HPDE6-E6E7 (cell line): ENCODE measurements at regions not wholly inside any gene's neighbourhood (a gene's known extent, or its start where the extent isn't known, plus 50 kb on each side); places are given as distances from the start of the nearest gene placed in this dataset.
A peak's percentile ranks its signal among the peaks of the same experiment; 100 is the strongest.

Experiments used
- DNase-seq: peaks from one replicate; pipeline ENCODE4 v3.0.0; 2011; ENCODE audit warnings: missing footprints; ENCODE audit errors: extremely low spot score

DNA sequence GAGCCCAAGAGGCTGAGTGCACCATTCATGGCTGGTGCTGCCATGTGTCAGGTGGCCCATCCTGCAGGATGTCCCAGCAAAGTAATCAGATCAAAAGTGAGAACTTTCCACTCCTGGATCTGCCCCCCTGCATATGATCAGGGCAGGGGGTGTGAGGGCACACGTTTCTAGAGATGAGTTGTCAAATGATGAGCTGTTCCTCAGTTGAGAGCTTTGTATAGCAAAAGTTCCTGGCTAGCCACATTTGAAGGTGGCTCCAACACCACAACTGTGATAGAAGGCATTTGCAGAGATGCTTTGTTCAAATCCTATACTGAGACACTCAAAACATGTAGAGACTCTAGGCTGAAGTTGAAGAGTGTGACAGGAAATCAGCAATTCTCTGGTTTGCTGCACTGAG lies 501.8 kb downstream of the BCOR start:
- no peak for DNase-seq

DNA sequence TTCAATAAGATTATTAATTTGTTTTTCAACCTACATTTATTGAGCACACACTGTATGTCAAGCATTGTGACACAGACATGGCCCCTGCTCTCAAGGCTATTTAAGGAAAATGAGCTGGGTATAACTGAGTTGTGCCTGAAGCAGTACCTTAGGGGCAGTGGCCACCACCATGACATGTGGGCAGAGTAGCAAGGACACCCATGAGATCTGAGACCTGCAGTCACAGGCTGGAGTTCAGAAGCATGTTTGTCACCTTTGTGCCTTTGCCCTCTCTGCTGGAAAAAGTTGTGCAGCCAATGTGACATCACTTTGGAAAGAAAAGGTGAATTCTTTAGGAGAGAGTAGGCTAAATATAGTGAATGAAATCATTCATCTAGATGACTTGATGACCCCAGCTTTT lies 501.3 kb downstream of the BCOR start:
- DNase-seq = no peak

DNA sequence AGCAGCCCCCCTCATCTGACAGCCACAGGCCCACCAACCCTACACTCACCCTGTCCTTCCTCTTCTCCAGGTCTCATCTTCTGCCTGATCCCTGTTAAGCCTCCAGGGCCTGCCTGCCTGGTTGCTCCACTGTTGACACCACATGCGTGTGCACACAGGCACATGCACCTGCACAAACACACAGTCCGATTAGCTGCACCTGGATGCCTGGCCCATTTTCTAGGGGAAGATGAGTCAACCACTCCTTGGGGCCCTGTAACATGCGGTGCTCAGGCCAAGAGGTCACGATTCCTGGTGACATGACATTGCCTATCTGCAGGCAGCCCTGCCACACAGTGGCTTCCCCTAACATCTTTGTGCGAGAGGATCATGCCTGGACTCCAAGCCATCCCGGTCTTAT lies 498.4 kb downstream of the BCOR start:
- no peak for DNase-seq

DNA sequence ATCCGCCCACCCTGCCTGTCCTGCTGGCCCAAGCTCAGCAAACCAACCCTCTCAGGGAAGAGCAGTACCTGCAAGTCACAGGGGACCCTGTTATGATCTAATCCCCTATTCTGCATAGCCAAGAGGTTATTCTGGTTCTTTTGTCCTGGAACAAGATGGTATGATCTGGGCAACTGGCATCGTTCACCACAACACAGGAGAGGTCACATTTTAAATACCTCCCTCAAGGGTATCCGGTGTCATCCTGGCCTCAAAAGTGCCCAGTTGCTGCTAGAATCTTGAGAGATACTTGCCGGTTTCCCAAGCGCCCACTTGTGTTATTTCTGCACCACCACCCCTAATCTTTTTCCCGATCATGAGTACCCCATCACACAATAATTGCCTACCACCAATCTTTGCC lies 497.5 kb downstream of the BCOR start:
- DNase-seq = no peak

DNA sequence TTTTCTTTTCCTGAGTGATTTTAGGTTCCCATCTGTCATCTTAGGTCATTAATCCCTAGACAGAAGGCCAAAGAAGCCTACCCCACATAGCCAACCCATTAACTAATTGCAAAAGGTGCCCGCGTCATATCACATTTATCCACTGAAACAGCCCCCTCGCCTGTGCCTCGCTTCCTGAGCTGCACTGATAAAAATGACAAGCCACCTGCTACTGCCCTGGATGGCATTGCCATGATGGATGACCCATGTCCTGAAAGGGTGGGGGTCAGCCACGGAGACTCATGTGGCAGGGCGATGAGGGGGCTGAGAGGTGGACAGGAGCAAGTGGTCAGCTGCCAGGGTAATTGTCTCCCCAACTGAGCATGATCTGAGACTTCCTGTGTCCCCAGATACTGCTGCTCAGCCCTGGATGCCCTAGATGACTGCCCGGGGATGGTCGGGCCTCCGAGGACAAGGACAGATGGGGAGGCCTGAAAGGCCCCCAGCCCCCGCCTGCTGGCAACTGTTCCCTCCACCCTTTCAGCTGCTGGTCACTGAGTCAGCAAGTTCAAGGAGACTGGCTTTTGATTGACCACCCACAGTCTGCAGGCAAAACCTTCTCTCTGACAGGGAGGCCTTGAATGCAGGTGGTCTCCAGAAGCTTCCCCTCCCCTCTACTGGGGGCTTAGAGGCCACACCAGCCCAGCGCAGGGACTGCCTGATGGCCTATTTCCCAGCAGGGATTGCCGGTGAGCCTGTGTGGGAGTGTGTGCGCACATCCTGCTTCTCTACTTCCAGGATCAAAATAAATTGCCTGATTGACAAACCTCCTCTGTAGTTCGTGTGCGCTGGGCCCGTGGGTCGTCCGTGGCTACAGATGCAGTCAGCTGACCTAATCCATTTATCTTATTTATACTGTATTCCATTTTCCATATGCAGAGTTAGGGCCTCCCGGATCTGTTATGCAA lies 496.3 kb downstream of the BCOR start:
- no peak for DNase-seq

DNA sequence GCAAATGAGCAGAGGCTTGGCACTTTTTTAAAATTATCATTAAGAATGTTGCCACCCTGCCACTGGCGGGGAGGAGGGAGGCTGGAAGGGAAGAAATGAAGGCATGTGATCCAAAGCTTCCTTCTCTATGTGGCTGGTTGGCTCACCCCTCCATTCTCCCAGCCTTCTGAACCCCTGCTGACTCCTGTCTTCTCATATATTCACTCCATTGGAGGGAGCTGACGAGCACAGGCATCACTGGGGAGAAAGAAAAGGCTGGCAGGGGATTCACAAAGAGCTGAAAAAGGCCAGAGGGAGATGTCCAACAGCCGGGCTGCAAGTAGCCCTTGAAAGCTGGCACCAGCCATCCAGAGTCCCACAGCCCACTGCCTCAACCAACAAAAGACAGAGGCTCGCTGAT lies 495.6 kb downstream of the BCOR start:
- DNase-seq = no peak

DNA sequence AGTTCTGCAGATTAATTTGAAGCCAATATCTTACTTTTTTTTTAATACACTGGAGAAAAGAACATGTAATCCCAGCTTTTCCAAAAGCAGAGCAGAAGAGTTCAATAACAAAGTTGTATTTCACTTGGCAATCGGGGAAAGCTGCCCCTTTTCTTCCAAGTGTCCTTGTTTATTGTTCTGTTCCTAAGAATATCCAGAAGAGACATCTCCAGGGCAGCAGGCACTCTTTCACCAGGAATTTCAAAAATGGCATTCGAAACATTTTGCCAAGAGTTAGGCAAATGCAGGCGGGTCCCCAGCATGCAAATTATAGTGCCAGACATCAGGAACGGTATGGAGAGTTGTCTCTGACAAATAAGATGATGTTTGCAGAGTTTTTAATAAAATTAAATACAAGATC lies 494.5 kb downstream of the BCOR start:
- no peak for DNase-seq

DNA sequence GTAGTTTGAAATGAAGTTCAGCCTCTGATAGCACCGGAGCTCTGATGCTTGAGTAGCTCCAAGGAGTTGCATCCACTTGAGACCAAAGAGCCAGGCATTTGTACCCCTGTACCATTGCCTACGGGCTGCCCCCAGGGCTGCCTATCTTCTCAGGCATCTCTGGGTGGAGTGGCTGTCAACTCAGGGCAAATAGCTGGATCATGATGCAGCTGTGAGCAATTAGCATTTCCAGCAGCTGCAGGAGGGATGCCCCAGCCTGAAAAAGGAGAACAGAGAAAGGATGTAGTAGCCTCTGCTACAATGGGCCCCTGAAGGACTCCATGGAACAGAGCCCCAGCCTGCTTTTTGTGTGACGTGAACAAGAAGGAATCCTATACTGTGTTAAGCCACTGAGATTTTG lies 492.6 kb downstream of the BCOR start:
- no peak for DNase-seq

DNA sequence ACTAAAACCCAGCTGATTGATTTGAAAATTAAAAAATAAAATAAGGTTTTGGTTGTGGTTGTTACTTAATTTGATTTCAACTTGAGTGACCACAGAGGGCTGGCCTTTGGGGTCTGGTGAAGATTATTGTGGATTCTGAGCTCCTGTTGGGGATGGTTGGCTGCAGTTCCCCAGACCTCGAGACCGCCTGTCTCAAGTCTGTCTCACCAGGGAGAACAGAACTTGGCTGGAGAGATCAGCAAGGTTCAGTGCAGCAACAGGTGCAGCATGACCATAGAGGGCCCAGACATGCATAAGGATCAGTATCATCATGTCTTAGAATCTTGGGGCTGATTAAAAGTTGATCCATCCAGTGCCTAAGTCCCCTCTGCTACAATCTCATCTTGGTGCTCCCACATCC lies 491.9 kb downstream of the BCOR start:
- no peak for DNase-seq

DNA sequence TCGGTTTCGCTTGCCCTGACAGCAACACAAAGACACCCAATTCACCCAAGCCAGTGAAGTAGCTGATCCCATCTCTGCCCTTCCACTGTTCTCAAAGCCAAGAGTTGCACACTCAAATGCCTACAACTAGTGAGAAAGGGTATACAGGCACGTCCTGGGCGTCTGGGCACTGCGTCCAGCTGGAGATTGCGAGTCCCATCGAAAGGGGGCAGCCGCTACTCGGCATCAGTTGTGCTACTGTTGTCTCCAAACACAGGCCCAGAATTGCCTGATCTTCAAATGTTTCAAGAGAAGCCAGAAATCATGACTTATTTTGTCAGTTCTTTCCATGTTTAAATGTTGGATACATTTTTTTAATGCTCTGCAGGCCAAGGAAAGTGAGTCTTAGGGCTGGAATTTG lies 487.8 kb downstream of the BCOR start:
- DNase-seq = no peak

DNA sequence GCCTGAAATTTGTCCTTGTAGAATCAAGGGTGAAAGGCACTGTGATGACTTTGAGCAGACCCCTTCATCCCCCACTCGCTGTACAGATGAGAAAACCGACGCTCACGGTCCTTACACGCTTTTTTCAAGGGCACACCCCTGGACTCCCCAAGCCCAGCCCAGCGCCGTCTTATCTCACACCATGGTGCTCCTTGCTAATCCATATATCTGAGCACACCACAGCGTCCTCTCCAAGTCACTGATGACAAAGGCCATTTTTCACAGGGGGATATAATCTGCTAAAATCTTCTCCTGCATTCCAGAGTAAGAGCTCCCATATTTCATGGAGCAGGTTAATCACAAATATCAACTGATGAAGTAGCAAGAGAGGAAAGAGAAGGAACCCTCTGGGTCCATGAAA lies 486.3 kb downstream of the BCOR start:
- DNase-seq = no peak

DNA sequence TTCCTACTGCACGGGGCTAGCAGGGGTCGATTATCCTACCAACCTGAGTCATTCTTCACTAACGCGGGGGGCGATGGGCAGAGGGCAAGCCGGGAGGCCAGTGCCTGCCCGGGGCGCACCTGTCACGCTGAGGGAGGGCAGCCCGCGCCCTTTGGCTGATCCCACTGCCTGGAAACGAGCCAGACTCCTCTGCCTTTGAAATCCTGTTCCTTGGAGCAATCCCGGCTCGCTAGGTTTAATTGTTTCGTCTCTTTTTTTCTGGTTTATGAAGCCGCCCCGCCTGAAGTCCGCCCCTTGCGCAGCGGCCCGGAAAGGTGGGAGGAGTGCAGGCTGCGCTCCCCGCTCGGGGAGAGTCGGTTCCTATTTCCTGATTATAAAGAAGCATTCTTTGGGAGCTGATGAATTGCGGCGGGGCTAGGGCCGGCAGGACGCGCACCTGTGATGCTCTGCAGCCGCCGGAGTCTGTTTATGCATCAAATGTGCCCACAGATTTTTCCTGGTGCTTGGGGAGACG lies 484.2 kb downstream of the BCOR start:
- DNase-seq = no peak

DNA sequence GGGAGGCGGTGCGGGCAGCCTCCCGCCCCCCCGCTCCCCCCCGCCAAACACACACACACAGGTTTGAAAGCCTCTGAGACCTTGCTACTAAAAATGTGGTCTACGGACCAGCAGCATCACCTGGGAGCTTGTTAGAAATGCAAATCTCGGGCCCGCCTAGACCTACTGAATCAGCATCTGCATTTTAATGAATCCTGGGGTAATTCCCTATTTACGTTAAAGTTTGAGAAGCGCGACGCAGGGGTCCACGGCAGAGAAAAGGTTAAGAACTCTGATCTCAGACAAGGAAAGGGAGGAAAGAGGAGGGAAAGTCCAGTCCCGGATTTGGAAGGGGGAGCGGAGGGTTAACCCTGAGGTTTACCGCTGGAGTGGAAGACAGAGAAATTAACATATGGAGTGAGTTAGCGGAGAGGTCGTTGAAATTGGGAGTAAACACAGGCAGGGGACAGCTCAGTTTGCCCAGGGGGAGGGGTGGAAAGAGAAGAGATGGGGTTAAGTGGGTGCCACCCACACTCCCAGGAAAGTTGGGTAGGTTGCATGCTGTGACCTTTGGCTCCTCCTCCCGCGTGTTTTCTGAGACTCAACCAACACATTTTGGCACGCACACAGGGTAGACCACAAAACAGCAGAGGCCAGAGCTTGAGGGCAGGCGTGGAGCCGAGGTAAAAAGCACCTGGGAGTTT lies 483.6 kb downstream of the BCOR start:
- DNase-seq = no peak

DNA sequence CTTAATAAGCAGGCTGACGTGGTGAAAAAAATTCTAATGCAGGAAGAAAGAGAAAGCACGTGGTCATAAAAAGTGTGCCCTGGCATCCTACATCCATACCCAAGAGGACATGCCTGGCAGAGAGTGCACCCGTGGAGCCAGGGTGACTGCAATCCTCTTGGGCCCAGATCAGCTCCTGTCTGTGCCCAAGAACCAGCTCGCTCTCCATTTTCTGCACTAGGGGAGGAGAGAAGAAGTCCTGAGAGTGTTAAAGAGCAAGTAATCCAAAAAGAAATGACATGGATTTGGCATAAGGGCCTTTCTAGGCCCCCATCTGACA lies 483.1 kb downstream of the BCOR start:
- no peak for DNase-seq

DNA sequence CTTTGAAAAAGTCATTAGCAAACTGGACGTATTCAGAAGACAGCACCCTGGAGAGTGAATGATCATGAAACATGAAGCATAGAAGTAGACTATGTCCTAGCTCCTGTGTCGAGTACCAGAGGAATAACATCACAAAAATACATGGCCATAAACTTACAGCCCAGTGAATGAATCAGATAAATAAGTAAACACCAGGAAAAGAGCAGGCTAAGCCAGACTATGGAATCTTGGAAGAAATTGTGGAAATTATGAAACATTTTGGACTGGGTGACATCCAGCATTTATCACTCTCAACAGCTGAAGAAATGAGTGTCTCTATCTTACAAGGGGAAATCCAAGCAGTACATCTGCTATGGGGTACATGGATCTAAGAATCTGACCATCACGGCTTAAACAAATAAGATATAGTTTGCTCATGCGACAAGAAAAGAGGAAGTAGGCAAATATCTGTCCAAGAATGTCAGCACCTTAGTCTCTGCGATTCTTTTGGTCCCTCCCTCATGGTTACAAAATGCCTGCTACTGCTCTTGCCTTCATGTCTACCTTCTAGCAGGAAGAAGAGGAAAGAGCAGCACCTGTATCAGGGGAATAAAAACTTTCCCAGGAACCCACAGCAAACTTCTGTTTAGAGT lies 481.5 kb downstream of the BCOR start:
- no peak for DNase-seq

DNA sequence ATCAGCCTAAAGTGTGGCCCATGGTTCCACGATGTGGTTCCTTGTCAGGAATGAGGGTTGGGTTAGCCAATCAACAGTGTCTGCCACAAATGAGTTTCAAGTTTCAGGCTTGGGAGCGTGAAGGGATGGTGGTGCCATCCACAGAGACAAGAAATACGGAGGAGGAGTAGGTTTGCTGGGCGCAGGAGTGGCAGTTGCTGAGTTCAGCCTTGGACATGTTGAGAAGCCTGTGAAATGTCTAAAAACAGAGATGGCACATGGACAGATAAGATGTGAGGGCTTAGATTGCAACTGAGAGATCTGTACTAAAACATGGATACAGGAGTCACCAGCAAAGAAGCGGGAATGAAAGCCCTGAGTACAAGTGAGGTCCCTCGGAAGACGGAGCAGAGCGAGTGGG lies 481.0 kb downstream of the BCOR start:
- no peak for DNase-seq

DNA sequence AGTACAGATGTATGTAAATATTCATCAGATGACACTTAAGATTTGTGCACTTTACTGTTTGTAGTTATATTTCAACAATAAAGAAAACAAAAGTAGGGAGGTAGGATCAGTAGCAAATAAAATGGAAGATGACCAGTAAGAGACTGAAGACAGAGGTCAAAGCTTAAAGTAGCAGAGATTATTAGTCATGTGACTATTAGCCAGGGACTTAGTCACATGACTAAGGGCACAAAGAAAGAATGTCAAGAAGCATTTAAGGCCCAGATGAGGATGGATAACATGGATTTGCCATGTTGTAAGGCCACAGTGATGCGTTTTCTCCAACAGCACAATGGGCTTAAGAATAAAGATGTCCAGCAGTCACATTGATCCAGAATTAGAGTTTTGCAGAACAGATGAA lies 479.6 kb downstream of the BCOR start:
- DNase-seq = no peak

DNA sequence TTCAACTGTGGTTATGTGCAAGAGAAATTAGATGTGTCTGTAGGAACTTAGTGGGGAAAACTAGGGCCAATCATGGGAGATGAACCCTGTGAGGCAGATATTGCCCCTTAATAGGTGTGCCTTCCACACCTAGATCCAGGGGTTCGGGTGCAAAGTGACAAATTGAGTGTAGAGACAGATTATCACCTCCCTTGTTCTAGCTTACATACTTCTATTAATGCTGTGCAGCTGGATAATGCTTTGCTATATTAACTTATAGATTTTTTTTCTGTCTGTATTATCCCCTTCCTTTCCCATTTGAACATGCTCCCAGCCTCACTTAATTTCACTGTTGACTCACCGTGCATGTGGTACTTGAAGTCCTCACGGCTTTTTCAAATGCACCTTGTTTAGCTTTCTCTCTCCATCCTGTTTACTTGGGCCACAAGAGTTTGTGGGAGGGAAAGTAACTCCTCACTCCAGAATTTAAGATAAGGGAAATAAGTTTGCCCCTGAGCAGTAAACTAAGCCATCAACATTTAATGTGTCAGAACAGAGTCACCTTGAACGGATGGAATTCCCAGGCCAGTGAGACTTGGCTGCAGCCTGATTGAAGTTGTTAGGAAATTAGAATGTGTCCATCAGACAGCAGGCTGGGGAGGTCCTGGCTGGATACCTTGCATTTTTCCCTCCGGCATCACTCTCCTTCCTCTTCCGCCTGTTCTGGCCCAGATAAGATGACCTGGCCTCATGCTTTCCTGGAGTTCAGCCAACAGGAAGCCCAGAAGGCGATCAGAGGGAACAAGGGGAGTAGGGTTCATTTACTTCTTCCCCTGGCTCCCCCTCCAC lies 478.4 kb downstream of the BCOR start:
- peak; percentile 15 for DNase-seq

DNA sequence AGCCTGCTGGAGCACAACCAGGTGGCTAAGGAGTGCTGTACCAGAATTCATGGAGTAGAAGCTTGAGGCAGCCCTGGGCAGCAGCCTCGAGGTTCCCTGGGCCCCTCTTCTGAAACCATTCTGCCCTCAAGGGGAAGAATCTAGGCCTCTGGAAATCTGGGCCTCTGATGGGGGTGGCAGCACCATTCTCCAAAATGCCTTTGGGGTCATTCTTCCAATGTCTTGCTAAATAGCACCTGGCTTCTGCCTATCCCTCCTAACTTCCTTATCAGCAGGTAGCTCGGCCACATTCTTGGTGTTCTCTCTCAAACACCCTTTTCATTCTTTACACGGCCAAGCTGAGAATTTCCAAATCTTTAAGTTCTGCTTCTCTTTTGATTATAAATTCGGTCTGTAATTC lies 473.6 kb downstream of the BCOR start:
- no peak for DNase-seq

DNA sequence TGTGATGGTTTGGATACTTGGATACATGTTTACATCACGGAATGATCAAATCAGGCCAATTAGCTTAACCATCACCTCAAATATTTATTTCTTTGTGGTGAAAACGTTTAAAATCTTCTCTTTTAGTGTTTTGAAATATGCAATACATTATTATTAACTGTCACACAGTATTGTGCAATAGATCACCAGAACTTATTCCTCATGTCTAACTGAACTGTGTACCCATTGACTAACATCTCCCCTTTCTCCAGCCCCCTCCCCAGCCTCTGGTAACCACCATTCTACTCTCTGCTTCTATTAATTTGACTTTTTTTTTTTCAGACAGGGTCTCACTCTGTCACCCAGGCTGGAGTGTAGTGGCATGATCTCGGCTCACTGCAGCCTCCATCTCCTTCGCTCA lies 471.9 kb downstream of the BCOR start:
- DNase-seq = no peak

DNA sequence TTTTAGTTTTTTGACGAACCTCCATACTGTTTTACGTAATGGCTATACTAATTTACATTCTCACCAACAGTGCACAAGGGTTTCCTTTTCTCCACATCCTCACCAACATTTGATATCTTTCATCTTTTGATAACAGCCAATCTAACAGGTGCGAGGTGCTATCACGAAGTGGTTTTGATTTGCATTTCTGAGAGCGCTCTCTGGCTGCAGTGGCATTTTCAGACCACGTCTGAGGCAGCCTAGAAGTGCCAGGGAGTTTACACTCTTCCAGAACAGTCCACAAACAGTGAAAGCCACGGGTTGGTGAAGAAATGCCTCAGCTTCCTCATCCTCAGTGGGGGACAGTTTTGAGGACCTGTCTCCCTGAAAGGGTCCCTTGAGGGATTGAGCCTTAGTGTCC lies 471.0 kb downstream of the BCOR start:
- DNase-seq = no peak

DNA sequence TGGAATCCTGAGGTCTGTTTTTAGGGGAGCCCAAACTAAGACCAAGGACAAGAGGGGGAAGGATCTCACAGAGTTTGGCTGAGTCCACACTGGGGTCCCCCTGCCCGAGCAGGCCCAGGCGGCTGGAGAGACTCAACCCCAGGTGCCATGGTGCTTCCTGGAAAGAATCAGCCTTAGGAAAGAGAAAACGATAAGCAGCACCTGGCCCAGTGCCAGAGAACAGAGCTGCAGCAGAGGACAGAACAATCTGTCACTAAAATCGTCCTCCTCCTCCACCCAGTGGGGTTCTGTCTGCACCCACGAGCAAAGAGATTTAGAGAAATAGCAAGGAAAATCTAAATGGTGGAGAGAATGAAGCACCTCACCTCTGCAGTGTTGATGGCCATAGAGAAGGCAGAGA lies 470.5 kb downstream of the BCOR start:
- DNase-seq = no peak
